AG04449 (cell line): ENCODE measurements at regions not wholly inside any gene's neighbourhood (a gene's known extent, or its start where the extent isn't known, plus 50 kb on each side); places are given as distances from the start of the nearest gene placed in this dataset.

ENCODE experiments used
- CTCF ChIA-PET: fragments of 350-600 bp; formaldehyde crosslinking; extraction: SDS; loops from one replicate; lab custom pipeline; 2021; ENCODE audit warnings: antibody characterized with exemption; lab: Yijun Ruan, JAX
- POLR2A ChIA-PET: fragments of 400-600, 350-600 bp; formaldehyde crosslinking; extraction: SDS; loops from one replicate; lab custom pipeline; 2020; ENCODE audit warnings: antibody characterized with exemption, inconsistent platforms; lab: Yijun Ruan, JAX
- DNase-seq: peaks from one replicate; pipeline ENCODE4 v3.0.0-alpha.2; 2010; ENCODE audit warnings: low read depth, low spot score
- H3K4me3 ChIP-seq: 2 replicates; pipeline ENCODE4 v1.5.1; 2011; ENCODE audit warnings: low read depth, mild to moderate bottlenecking, control low read depth, low read length
- CTCF ChIP-seq: IDR thresholded peaks from one replicate; pipeline ENCODE4 v1.5.1; 2011; ENCODE audit warnings: mild to moderate bottlenecking, moderate library complexity, low read length, control low read depth, inconsistent platforms; ENCODE audit not compliant: insufficient read depth; ENCODE audit errors: missing control alignments

- ChIA-PET POLR2A (interaction anchor here (0.6 kb wide), 1 partner anchor 26 kb away, joined by 3 read pairs; no protein-coding TSS in a partner anchor), CTCF (no interaction called here)
- TF ChIP-seq CTCF: no peak
- H3K4me3 ChIP-seq: no peak overlapping the region
- no peak for DNase-seq
Observed at GRCh38 chr4:56104188-56104587, 155.4 kb downstream of the CEP135 start.

GRCh38 chr4:56102601-56103000, 153.9 kb downstream of the CEP135 start:
- ChIA-PET CTCF (no interaction called here), POLR2A (no interaction called here)
- no peak for TF ChIP-seq CTCF
- no peak for DNase-seq
- H3K4me3 ChIP-seq: no peak overlapping the region

GRCh38 chr4:56099378-56099786, 150.6 kb downstream of the CEP135 start:
- ChIA-PET POLR2A (no interaction called here), CTCF (no interaction called here)
- no peak overlapping the region for H3K4me3 ChIP-seq
- no peak for TF ChIP-seq CTCF
- DNase-seq: no peak

- no peak for DNase-seq
- H3K4me3 ChIP-seq: no peak overlapping the region
- no peak for TF ChIP-seq CTCF
- POLR2A ChIA-PET: no interaction called here
- CTCF ChIA-PET: no interaction called here
Observed at GRCh38 chr4:56093576-56093975, 144.8 kb downstream of the CEP135 start.

- POLR2A ChIA-PET: no interaction called here
- CTCF ChIA-PET: no interaction called here
- no peak for TF ChIP-seq CTCF
- no peak overlapping the region for H3K4me3 ChIP-seq
- no peak for DNase-seq
Observed at GRCh38 chr4:56092540-56092939, 143.8 kb downstream of the CEP135 start.

- no peak overlapping the region for H3K4me3 ChIP-seq
- POLR2A ChIA-PET: no interaction called here
- no peak for DNase-seq
- no peak for TF ChIP-seq CTCF
- CTCF ChIA-PET: no interaction called here
Observed at GRCh38 chr4:56086561-56086960, 137.8 kb downstream of the CEP135 start.
